AG04450 (cell line): ENCODE measurements at regions not wholly inside any gene's neighbourhood (a gene's known extent, or its start where the extent isn't known, plus 50 kb on each side); places are given as distances from the start of the nearest gene placed in this dataset.
"Not testable (repeated sequence)": the region's sequence is repeated elsewhere in the genome, so short reads cannot be mapped to it uniquely, and the experiment has no call there.

Source experiments
- CTCF ChIA-PET: fragments of 300-600, 350-600 bp; formaldehyde crosslinking; extraction: SDS; loops from one replicate; lab custom pipeline; 2022; ENCODE audit warnings: antibody characterized with exemption, inconsistent platforms; lab: Charles Lee
- POLR2A ChIA-PET: fragments of 350-600 bp; formaldehyde crosslinking; extraction: SDS; loops from one replicate; lab custom pipeline; 2021; ENCODE audit warnings: antibody characterized with exemption, inconsistent platforms; lab: Yijun Ruan, JAX
- DNase-seq: peaks from one replicate; pipeline ENCODE4 v3.0.0-alpha.2; 2011; ENCODE audit warnings: low read depth, low spot score
- H3K27ac ChIP-seq: one replicate; pipeline ENCODE4 v1.5.1; 2012; ENCODE audit warnings: low read depth, low read length, control low read depth
- H3K27me3 ChIP-seq: one replicate; pipeline ENCODE4 v1.6.0; 2012; ENCODE audit warnings: low read length; ENCODE audit not compliant: control insufficient read depth, insufficient read depth
- H3K4me3 ChIP-seq: 2 replicates; pipeline ENCODE4 v1.5.1; 2011; ENCODE audit warnings: mild to moderate bottlenecking, low read depth, low read length, control low read depth
- H3K9me3 ChIP-seq: 2 replicates; pipeline ENCODE4 v1.5.1; 2012; ENCODE audit warnings: low read length; ENCODE audit not compliant: control insufficient read depth, insufficient read depth
- CTCF ChIP-seq: IDR thresholded peaks from 2 replicates; pipeline ENCODE4 v1.5.1; 2011; ENCODE audit warnings: low read depth, low read length, control low read depth, inconsistent platforms

GRCh38 chr3:102936511-102937045 is 501.8 kb downstream of the ZPLD1 start:
- no peak overlapping the region for H3K4me3 ChIP-seq
- H3K27ac ChIP-seq: no peak overlapping the region
- H3K9me3 ChIP-seq: no peaks in the 10 kb centered on the region
- CTCF ChIA-PET: no interaction called here
- no peak for DNase-seq
- POLR2A ChIA-PET: no interaction called here
- TF ChIP-seq CTCF: no peak
- H3K27me3 ChIP-seq: no peaks in the 10 kb centered on the region

GRCh38 chr3:102941786-102942185 is 507.0 kb downstream of the ZPLD1 start:
- no peak overlapping the region for H3K4me3 ChIP-seq
- no peaks in the 10 kb centered on the region for H3K9me3 ChIP-seq
- H3K27ac ChIP-seq: no peak overlapping the region
- no peaks in the 10 kb centered on the region for H3K27me3 ChIP-seq
- ChIA-PET CTCF (no interaction called here), POLR2A (no interaction called here)
- no peak for DNase-seq
- no peak for TF ChIP-seq CTCF

- DNase-seq, H3K27me3 ChIP-seq, H3K9me3 ChIP-seq, CTCF ChIA-PET, H3K4me3 ChIP-seq, H3K27ac ChIP-seq, POLR2A ChIA-PET: not testable (repeated sequence)
Observed at GRCh38 chr3:102946445-102946844, 511.6 kb downstream of the ZPLD1 start.

GRCh38 chr3:102972350-102972749 is 537.5 kb downstream of the ZPLD1 start:
- Histone ChIP-seq H3K27ac (no peak overlapping the region), H3K4me3 (no peak overlapping the region), H3K9me3 (no peaks in the 10 kb centered on the region), H3K27me3 (no peaks in the 10 kb centered on the region)
- POLR2A ChIA-PET: no interaction called here
- no peak for DNase-seq
- CTCF ChIA-PET: no interaction called here
- TF ChIP-seq CTCF: no peak

GRCh38 chr3:102974333-102974732 is 539.5 kb downstream of the ZPLD1 start:
- Histone ChIP-seq H3K27me3 (no peaks in the 10 kb centered on the region), H3K4me3 (no peak overlapping the region), H3K27ac (no peak overlapping the region), H3K9me3 (no peaks in the 10 kb centered on the region)
- no peak for DNase-seq
- CTCF ChIA-PET: no interaction called here
- TF ChIP-seq CTCF: no peak
- POLR2A ChIA-PET: no interaction called here

- ChIA-PET POLR2A (no interaction called here), CTCF (no interaction called here)
- no peak overlapping the region for H3K27ac ChIP-seq
- no peak overlapping the region for H3K4me3 ChIP-seq
- no peaks in the 10 kb centered on the region for H3K9me3 ChIP-seq
- no peaks in the 10 kb centered on the region for H3K27me3 ChIP-seq
- no peak for DNase-seq
- TF ChIP-seq CTCF: no peak
Observed at GRCh38 chr3:102979191-102979590, 544.4 kb downstream of the ZPLD1 start.
